CD4-positive, alpha-beta T cell (primary cell): ENCODE measurements at regions not wholly inside any gene's neighbourhood (a gene's known extent, or its start where the extent isn't known, plus 50 kb on each side); places are given as distances from the start of the nearest gene placed in this dataset.

Experiments used
- ATAC-seq: fragments of 200-7000 bp; cut with Tn5 transposase; one replicate; pipeline ENCODE4 v1.10.0; 2022; ENCODE audit warnings: mild to moderate bottlenecking; ENCODE audit not compliant: poor library complexity
- CTCF ChIA-PET: fragments of 350-600 bp; sonication (Branson Sonifier 250); formaldehyde crosslinking; loops from one replicate; lab custom pipeline; 2021; ENCODE audit warnings: antibody characterized with exemption, inconsistent platforms; lab: Charles Lee
- POLR2A ChIA-PET: fragments of 350-600 bp; sonication (Branson Sonifier 250); formaldehyde crosslinking; loops from one replicate; lab custom pipeline; 2021; ENCODE audit warnings: antibody characterized with exemption, inconsistent platforms; lab: Charles Lee
- DNase-seq, 14 experiments: peaks; one replicate each; pipeline ENCODE4 v3.0.0-alpha.2; 2013 to 2020; ENCODE audit warnings: mixed read lengths in 2 of 14
- H3K27ac ChIP-seq, 2 donors: one replicate each; pipeline versions ENCODE4 v1.5.1 to v1.7.0; 2013; ENCODE audit warnings: low read length in 2 of 2, low read depth in 1 of 2, mild to moderate bottlenecking in 1 of 2
- H3K27me3 ChIP-seq, 2 experiments: 1 replicate in 1 of 2; 2 replicates in 1 of 2; pipeline versions ENCODE4 v1.6.1 to v1.7.0; 2013; ENCODE audit warnings: low read length in 2 of 2, control low read depth in 1 of 2, mild to moderate bottlenecking in 1 of 2, moderate library complexity in 1 of 2; ENCODE audit not compliant: insufficient read depth in 2 of 2, control insufficient read depth in 1 of 2
- H3K36me3 ChIP-seq: one replicate; pipeline ENCODE4 v1.6.1; 2013; ENCODE audit warnings: low read length, control low read depth; ENCODE audit not compliant: insufficient read depth
- H3K4me1 ChIP-seq: one replicate; pipeline ENCODE4 v1.6.1; 2013; ENCODE audit warnings: low read length, control low read depth; ENCODE audit not compliant: insufficient read depth
- H3K4me3 ChIP-seq: one replicate; pipeline ENCODE4 v1.5.1; 2013; ENCODE audit warnings: mild to moderate bottlenecking, low read length, moderate library complexity
- H3K9me3 ChIP-seq, 2 experiments: 1 replicate in 1 of 2; 2 replicates in 1 of 2; pipeline versions ENCODE4 v1.6.1 to v1.7.0; 2013; ENCODE audit warnings: low read length in 2 of 2, mild to moderate bottlenecking in 2 of 2, control low read depth in 1 of 2, moderate library complexity in 1 of 2; ENCODE audit not compliant: control insufficient read depth in 1 of 2, insufficient read depth in 1 of 2
- H3K27ac Mint-ChIP-seq: one replicate; pipeline ENCODE4 v1.8.0; 2020; ENCODE audit warnings: mixed read lengths
- H3K27me3 Mint-ChIP-seq: one replicate; pipeline ENCODE4 v1.8.0; 2021; ENCODE audit warnings: mixed read lengths
- H3K36me3 Mint-ChIP-seq: one replicate; pipeline ENCODE4 v1.8.0; 2021; ENCODE audit warnings: low read depth, mixed read lengths
- H3K4me1 Mint-ChIP-seq: one replicate; pipeline ENCODE4 v1.8.0; 2021; ENCODE audit warnings: low read depth, mixed read lengths
- H3K4me3 Mint-ChIP-seq: one replicate; pipeline ENCODE4 v1.8.0; 2020; ENCODE audit warnings: mild to moderate bottlenecking, mixed read lengths
- H3K9me3 Mint-ChIP-seq: one replicate; pipeline ENCODE4 v1.8.0; 2020; ENCODE audit warnings: mixed read lengths
- CTCF ChIP-seq: fragments of 200-600 bp; IDR thresholded peaks from one replicate; pipeline ENCODE4 v1.8.0; 2022; ENCODE audit warnings: antibody characterized with exemption, mild to moderate bottlenecking
- intact Hi-C, 2 experiments: fragments of 100-400 bp; cut with DNase I in 1 of 2; cut with micrococcal nuclease in 1 of 2; formaldehyde crosslinking; loops; one replicate each; pipeline versions ENCODE4 v1.15.1 to v1.9.0; 2023 to 2025; cut with DNase I, micrococcal nuclease

DNA sequence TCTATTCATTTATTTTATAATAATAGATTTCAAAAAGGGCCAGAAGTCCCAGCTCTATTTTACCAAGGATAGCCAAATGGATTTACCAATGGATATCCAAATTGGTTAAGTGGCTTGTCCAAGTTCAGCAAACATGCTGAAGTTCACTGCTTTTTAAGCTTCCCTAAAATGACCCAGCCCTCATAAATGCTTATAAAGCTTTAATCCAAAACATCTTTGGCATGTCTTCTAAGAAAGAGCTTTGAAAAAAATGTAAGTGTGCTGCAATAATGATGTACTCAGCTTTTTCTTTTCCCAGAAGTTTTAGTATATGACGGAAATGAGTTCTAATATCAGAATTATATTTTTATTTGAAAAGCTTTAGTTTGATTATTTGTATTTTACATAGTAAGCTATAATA is 451.5 kb upstream of the ADAMTS5 start:
- intact Hi-C loops: no loop called here
- no peak overlapping the region for H3K4me3 ChIP-seq
- ATAC-seq (no peak), DNase-seq (no peak)
- H3K4me1 ChIP-seq: no peaks in the 10 kb centered on the region
- Mint-ChIP-seq H3K4me3 (no peak overlapping the region), H3K27ac (no peak overlapping the region), H3K9me3 (peaks cover 12% of the 10 kb centered on the region), H3K4me1 (no peaks in the 10 kb centered on the region), H3K27me3 (no peaks in the 10 kb centered on the region), H3K36me3 (no peaks in the 10 kb centered on the region)
- ChIA-PET CTCF (interaction anchor here (0.6 kb wide), 1 partner anchor 26 kb away, joined by 3 read pairs; no protein-coding TSS in a partner anchor), POLR2A (no interaction called here)
- peaks cover 0 to 23% of the 10 kb centered on the region in 2 experiments for H3K9me3 ChIP-seq
- H3K27ac ChIP-seq: no peak overlapping the region
- H3K36me3 ChIP-seq: no peaks in the 10 kb centered on the region
- no peak for TF ChIP-seq CTCF
- no peaks in the 10 kb centered on the region for H3K27me3 ChIP-seq

DNA sequence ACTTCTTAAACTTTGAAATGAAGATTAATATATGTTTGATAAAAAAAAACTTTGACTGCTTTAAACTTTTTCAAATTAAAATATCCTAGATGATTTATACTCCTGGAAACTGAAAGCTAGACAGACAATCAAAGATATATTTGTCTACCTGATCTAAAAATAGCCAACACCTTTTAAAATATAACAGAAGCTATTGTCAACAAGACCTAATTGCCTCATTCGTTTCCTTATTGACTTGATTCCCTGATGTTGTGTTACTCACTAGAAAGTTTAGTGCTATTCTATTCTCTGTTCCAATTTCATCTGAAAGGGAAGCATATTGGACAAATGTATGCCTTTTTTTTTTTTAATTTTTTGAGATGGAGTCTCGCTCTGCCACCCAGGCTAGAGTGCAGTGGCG is 445.6 kb upstream of the ADAMTS5 start:
- H3K36me3 Mint-ChIP-seq: no peaks in the 10 kb centered on the region
- TF ChIP-seq CTCF: no peak
- H3K27ac Mint-ChIP-seq: no peak overlapping the region
- Histone ChIP-seq H3K9me3 (peaks cover 0 to 11% of the 10 kb centered on the region in 2 experiments), H3K27ac (no peak overlapping the region), H3K36me3 (no peaks in the 10 kb centered on the region), H3K4me1 (no peaks in the 10 kb centered on the region), H3K27me3 (no peaks in the 10 kb centered on the region), H3K4me3 (no peak overlapping the region)
- ChIA-PET CTCF (no interaction called here), POLR2A (no interaction called here)
- H3K27me3 Mint-ChIP-seq: no peaks in the 10 kb centered on the region
- intact Hi-C loops: no loop called here
- DNase-seq: no peak
- H3K9me3 Mint-ChIP-seq: peaks cover 11% of the 10 kb centered on the region
- no peak for ATAC-seq
- no peak overlapping the region for H3K4me3 Mint-ChIP-seq
- no peaks in the 10 kb centered on the region for H3K4me1 Mint-ChIP-seq

GRCh38 chr21:27408826-27409225 is 441.9 kb upstream of the ADAMTS5 start:
- Mint-ChIP-seq H3K36me3 (no peaks in the 10 kb centered on the region), H3K4me1 (no peaks in the 10 kb centered on the region), H3K4me3 (no peak overlapping the region), H3K27me3 (no peaks in the 10 kb centered on the region), H3K27ac (no peak overlapping the region), H3K9me3 (peaks cover 2% of the 10 kb centered on the region)
- intact Hi-C loops: no loop called here
- Histone ChIP-seq H3K27me3 (no peaks in the 10 kb centered on the region), H3K4me3 (no peak overlapping the region), H3K9me3 (no peaks in the 10 kb centered on the region), H3K4me1 (no peaks in the 10 kb centered on the region), H3K36me3 (no peaks in the 10 kb centered on the region), H3K27ac (no peak overlapping the region)
- TF ChIP-seq CTCF: no peak
- DNase-seq: no peak
- ATAC-seq: no peak
- ChIA-PET POLR2A (no interaction called here), CTCF (no interaction called here)
